ENCODE measurements at regions not wholly inside any gene's neighbourhood (a gene's known extent, or its start where the extent isn't known, plus 50 kb on each side); places are given as distances from the start of the nearest gene placed in this dataset.

- H3K4me2 ChIP-seq (ENCODE audit: low read depth, low read length, poor library complexity, severe bottlenecking): no peak overlapping the region
- no peak for TF ChIP-seq CTCF (conservative IDR thresholded peaks at IDR 0.05; ENCODE audit: low read length)
Observed at GRCh38 chr10:130578532-130579289, 442.5 kb downstream of the GLRX3 start.

GRCh38 chr10:130579913-130580312, 443.7 kb downstream of the GLRX3 start:
- no peaks in the 10 kb centered on the region for H3K36me3 ChIP-seq (ENCODE audit: insufficient read depth, low read length)
- no peak overlapping the region for H2AFZ ChIP-seq (ENCODE audit: low read length)
- H3K4me1 ChIP-seq (ENCODE audit: insufficient read depth, low read length, poor library complexity, severe bottlenecking): no peaks in the 10 kb centered on the region
- no peak overlapping the region for H3K4me2 ChIP-seq (ENCODE audit: low read depth, low read length, poor library complexity, severe bottlenecking)
- H3K9me3 ChIP-seq (ENCODE audit: insufficient read depth, low read depth, low read length): peaks cover 5% of the 10 kb centered on the region; the same call in 1 of the 2 replicates
- H3K4me3 ChIP-seq (ENCODE audit: low read length, poor library complexity, severe bottlenecking): no peak overlapping the region
- no peaks in the 10 kb centered on the region for H3K27me3 ChIP-seq (ENCODE audit: insufficient read depth, low read length, poor library complexity, severe bottlenecking)
- no peaks in the 10 kb centered on the region for H3K79me2 ChIP-seq (ENCODE audit: insufficient read depth, low read length)
- no peaks in the 10 kb centered on the region for H4K20me1 ChIP-seq (ENCODE audit: insufficient read depth, low read length, poor library complexity, severe bottlenecking)
- TF ChIP-seq EZH2phosphoT487 (IDR thresholded peaks at IDR 0.05; ENCODE audit: borderline replicate concordance) (no peak), CTCF (conservative IDR thresholded peaks at IDR 0.05; ENCODE audit: low read length) (no peak)
- H3K9ac ChIP-seq (ENCODE audit: low read depth, low read length, poor library complexity, severe bottlenecking): no peak overlapping the region
- H3F3A ChIP-seq (ENCODE audit: low read depth): no peaks in the 10 kb centered on the region
- no peaks in the 10 kb centered on the region for H3K9me2 ChIP-seq (replicated peaks; ENCODE audit: low read depth, low read length)

More at GRCh38 chr10:130578532-130579289, 442.5 kb downstream of the GLRX3 start:
- H3K4me1 ChIP-seq (ENCODE audit: insufficient read depth, low read length, poor library complexity, severe bottlenecking): no peaks in the 10 kb centered on the region
- peaks cover 5% of the 10 kb centered on the region; the same call in 1 of the 2 replicates for H3K9me3 ChIP-seq (ENCODE audit: insufficient read depth, low read depth, low read length)
- H3K36me3 ChIP-seq (ENCODE audit: insufficient read depth, low read length): no peaks in the 10 kb centered on the region
- no peaks in the 10 kb centered on the region for H3K27me3 ChIP-seq (ENCODE audit: insufficient read depth, low read length, poor library complexity, severe bottlenecking)
- H3K4me3 ChIP-seq (ENCODE audit: low read length, poor library complexity, severe bottlenecking): no peak overlapping the region
- H2AFZ ChIP-seq (ENCODE audit: low read length): no peak overlapping the region
- no peaks in the 10 kb centered on the region for H3F3A ChIP-seq (ENCODE audit: low read depth)
- H4K20me1 ChIP-seq (ENCODE audit: insufficient read depth, low read length, poor library complexity, severe bottlenecking): no peaks in the 10 kb centered on the region
- H3K9me2 ChIP-seq (replicated peaks; ENCODE audit: low read depth, low read length): no peaks in the 10 kb centered on the region
- H3K9ac ChIP-seq (ENCODE audit: low read depth, low read length, poor library complexity, severe bottlenecking): no peak overlapping the region
- no peaks in the 10 kb centered on the region for H3K79me2 ChIP-seq (ENCODE audit: insufficient read depth, low read length)

DNA sequence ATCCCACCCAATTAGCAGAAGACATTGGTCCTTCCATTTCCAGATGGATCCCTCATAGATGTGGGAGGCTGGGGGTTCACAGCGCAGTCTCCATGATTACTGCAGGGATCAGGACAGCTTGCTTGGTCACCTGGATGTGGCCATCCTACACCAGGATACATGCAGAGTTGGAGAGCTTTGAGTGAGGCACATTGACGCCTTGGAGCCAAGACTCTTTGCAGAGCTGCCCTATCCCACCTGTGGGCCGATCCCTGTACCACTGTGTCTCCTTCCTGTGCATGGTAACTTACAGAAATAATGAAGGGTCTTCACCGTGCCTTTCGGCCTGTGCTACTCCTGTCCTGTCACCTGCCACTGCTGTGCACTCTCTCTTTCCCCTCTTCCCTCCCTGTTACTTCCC, 444.8 kb downstream of the GLRX3 start:
- Histone ChIP-seq H4K20me1 (ENCODE audit: insufficient read depth, low read length, poor library complexity, severe bottlenecking) (no peaks in the 10 kb centered on the region), H3K4me3 (ENCODE audit: low read length, poor library complexity, severe bottlenecking) (no peak overlapping the region), H3K4me2 (ENCODE audit: low read depth, low read length, poor library complexity, severe bottlenecking) (no peak overlapping the region), H3K9ac (ENCODE audit: low read depth, low read length, poor library complexity, severe bottlenecking) (no peak overlapping the region), H3K36me3 (ENCODE audit: insufficient read depth, low read length) (no peaks in the 10 kb centered on the region), H3K4me1 (ENCODE audit: insufficient read depth, low read length, poor library complexity, severe bottlenecking) (no peaks in the 10 kb centered on the region), H3K79me2 (ENCODE audit: insufficient read depth, low read length) (no peaks in the 10 kb centered on the region), H3K27me3 (ENCODE audit: insufficient read depth, low read length, poor library complexity, severe bottlenecking) (no peaks in the 10 kb centered on the region), H3F3A (ENCODE audit: low read depth) (no peaks in the 10 kb centered on the region), H3K9me2 (replicated peaks; ENCODE audit: low read depth, low read length) (no peaks in the 10 kb centered on the region), H3K9me3 (ENCODE audit: insufficient read depth, low read depth, low read length) (peaks cover 5% of the 10 kb centered on the region; the same call in 1 of the 2 replicates), H2AFZ (ENCODE audit: low read length) (no peak overlapping the region)
- TF ChIP-seq CTCF (conservative IDR thresholded peaks at IDR 0.05; ENCODE audit: low read length) (no peak), EZH2phosphoT487 (IDR thresholded peaks at IDR 0.05; ENCODE audit: borderline replicate concordance) (no peak)
